Epidermal melanocyte (primary cell): ENCODE measurements at regions not wholly inside any gene's neighbourhood (a gene's known extent, or its start where the extent isn't known, plus 50 kb on each side); places are given as distances from the start of the nearest gene placed in this dataset.
"Not testable (repeated sequence)": the region's sequence is repeated elsewhere in the genome, so short reads cannot be mapped to it uniquely, and the experiment has no call there.

Experiments
- DNase-seq: peaks from one replicate; pipeline ENCODE4 v3.0.0; 2011; ENCODE audit warnings: low spot score; ENCODE audit not compliant: insufficient read length

DNA sequence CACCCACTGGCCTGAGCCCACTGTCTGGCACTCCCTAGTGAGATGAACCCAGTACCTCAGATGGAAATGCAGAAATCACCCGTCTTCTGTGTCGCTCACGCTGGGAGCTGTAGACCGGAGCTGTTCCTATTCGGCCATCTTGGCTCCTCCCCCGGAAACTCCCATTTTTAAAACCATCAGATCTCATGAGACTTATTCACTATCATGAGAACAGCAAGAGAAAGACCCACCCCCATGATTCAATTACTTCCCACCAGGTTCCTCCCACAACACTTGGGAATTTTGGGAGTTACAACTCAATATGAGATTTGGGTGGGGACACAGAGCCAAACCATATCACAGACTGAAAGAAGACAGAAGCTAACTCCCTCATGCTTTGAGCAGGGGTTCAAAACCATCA lies 134.5 kb downstream of the SLC39A8 start:
- not testable (repeated sequence) for DNase-seq

DNA sequence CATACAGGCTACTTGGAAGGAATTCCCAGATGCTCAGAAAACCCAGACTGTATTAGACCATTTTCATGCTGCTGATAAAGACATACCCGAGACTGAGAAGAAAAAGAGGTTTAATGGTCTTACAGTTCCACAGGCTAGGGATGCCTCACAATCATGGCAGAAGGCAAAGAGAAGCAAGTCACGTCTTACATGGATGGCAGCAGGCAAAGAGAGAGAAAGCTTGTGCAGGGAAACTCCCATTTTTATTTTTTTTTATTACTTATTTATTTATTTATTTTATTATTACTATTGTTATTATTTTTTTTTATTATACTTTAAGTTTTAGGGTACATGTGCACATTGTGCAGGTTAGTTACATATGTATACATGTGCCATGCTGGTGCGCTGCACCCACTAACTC lies 140.6 kb downstream of the SLC39A8 start:
- not testable (repeated sequence) for DNase-seq

DNA sequence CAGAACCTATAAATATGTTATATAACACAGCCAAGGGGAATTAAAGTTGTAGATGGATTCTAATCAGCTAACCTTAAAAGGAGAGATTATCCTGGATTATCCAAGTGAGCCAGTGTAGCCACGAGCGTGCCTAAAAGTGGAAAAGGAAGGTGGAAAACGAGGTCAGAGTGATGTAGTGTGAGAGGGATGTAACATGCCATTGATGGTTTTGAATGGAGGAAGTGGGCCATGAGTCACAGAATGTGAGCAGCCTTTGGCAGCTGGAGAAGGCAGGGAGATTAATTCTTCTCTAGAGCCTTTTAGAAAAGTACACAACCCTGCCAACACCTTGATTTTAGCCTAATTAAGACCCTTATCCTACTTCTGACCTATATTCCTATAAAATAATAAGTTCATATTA lies 149.1 kb downstream of the SLC39A8 start:
- DNase-seq = no peak

DNA sequence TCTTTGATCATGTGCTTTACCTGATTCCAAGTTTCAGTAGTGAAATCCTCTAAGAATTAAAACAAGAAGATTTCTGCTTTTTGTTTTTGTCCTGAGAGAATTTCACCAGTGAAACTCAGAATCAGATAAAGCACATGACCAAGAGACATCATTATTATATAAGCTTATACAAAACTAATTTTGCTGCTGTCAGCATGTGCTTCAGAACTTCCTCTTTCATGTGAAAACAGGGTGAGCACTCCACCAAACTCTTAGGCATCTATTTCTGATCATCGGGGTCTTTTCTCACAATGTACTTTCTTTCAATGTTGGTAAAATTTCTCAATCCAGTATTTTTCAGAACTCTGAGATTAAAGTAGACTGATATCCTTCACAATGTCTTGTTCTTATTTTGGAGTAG lies 152.1 kb downstream of the SLC39A8 start:
- no peak for DNase-seq

DNA sequence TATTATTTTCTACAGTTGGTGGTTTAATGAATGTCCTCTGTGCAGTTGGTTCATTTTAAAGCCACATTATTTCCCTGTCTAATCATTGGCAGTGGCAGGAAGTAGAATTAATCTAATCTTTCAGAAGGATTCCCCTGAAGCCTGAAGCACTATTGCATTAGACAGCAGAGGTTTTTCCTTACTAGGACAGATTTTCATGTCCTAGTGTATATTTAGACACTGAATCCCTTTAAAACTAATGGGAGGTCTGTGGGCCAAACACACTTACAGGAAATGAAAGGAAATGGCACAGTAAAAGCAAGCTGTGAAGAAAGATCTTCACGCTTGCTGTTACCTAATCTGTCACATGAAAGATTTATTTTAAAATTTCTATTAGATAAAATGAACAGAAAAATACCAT lies 165.2 kb downstream of the SLC39A8 start:
- no peak for DNase-seq

DNA sequence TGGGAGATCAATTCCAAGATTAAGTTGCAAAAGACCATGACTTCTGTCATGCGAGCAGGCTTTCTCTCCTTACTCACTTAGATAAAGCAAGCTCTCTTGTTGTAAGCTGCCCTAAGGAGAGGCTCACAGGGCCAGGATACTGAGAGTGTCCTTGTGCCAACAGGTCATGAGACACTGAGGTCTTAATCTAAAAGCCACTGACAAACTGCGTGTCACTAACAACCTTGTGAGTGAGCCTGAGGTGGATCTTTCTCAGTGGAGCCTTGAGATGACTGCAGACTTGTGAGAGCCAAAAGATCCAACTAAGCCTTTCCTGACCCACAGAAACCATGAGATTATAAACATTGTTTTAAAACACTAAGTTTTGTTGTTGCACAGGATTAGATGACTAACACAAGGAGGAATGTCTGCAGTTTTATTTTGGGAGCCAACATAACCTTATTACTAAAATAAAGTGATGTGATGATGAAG lies 170.5 kb downstream of the SLC39A8 start:
- DNase-seq = no peak

DNA sequence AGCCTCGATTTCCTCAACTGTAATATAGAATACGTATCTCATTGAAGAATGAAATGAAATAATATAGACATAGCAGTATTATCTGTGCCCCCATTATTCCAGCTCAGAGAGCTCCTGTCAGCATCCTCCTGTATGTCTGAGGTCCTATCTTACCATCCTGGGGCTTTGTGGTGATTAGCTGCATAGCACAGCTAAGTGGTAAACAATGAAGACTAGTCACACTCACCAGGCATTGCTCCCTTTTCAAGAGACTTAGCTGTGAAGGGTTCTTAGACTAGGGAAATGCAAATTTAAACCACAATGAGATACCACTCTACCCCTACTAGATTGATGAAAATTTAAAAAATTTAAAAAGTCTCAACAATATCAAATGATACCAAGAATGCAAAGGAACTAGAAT lies 172.9 kb downstream of the SLC39A8 start:
- DNase-seq = no peak

DNA sequence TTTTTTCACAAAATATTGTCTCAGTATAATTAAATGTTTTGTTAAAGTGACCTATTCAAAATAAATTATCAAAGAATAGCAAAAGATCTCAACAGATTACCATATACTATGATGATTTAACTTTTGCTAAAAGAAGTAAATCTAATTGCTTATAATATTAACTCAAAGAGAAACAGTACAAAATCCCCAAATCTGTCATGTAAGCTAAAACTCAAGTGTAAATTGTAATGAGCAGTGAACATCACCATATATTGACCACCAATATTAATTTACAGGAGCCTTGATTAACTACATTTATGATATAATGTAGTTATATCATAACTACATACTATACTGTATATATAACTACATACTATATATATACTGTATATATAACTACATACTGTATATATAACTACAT lies 174.4 kb downstream of the SLC39A8 start:
- no peak for DNase-seq

DNA sequence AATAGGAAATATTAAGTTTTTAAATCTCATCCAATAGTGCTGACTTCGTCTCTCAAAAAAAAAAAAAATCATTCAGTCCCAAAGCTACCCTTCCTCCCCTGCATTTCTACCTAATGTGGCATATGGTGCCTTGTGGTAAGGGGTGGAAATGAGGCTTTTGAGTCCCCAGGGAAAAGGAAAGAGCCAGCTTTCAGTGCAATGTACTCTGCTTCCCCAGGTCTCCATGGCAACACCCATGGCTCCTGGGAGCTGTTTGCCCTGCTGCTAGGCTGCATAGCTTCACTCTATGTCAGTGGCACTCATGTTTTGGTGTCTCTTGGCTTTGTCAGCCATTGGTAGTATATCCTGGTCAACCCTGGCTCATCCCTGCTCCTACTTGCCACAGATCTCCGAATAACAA lies 175.9 kb downstream of the SLC39A8 start:
- DNase-seq = no peak

DNA sequence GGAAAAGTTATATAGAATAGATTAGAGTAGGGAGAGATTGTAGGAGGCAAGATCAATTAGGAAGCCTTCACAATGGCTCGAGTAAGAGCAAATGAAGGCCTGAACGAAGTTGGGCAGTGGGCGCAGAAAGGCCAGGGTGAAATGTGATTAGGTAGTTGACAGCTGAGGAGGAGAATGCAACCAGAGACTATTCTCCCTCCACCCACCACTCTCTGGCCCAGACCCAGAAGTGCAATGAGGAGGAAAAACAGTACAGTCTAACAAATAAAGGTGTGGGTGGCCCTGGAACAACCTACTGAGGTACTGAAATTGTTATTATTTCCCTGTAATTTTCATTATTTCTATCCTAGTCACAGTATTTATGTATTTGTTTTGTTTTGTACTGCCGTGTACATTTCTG lies 176.7 kb downstream of the SLC39A8 start:
- no peak for DNase-seq

DNA sequence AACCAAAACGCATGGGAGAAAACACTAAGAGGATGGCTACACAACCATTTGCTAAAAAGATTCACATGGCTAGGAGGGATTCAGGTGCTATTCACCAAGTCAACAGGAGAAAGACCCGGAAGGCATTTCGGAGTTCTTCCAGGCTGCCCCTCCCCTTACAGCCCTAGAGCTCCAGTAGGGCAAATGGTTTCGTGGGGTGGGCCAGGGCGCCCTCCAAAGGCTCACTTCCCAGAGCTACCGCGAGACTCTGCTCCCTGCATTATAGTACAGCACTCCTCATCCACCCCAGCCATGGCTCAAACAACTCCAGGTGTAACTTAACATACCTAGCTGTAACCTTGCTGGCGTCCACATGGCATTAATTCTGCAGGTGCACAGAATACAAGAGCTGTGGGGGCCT lies 179.7 kb downstream of the SLC39A8 start:
- DNase-seq = no peak

DNA sequence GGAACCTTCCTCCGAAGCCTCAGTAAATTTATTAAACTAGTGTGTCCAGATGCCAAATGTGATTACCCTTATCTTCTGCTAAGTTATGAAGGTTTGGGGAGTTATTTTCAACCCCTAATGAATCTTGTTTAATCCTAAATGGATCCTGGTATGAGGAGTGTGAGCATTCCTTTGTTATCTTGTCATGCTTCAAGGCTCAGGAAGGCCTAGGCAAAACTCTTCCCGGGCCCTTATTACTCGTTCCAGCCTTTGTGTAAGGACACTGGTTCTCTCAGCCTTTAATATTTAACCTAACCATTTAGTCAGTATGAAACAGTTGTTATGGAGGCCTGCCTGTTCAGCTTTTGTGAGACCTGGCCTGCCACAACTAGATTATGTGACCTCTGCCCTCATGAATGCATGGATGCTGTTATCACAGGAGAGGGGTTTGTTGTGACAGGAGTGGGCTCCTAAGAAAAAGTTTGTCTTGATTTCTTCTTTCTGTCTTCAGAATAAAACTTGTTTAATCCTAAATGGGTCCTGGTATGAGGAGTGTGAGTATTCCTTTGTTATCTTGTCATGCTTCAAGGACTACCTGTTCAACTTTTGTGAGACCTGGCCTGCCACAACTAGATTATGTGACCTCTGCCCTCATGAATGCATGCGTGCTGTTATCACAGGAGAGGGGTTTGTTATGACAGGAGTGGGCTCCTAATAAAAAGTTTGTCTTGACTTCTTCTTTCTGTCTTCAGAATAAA lies 181.7 kb downstream of the SLC39A8 start:
- no peak for DNase-seq

DNA sequence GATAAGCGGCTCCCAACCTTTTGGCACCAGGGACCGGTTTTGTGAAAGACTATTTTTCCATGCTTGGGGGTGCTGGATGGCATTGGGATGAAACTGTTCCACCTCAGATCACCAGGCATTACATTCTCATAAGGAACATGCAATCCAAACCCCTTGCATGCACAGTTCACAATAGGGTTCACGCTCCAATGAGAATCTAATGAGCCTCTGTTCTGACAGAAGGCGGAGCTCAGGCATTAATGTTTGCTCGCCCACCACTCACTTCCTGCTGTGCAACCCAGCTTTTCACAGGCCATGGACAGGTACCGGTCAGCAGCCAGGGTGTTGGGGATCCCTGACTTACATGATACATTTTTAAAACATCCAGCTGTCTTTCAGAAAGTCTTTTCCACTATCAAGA lies 187.3 kb downstream of the SLC39A8 start:
- DNase-seq = no peak

DNA sequence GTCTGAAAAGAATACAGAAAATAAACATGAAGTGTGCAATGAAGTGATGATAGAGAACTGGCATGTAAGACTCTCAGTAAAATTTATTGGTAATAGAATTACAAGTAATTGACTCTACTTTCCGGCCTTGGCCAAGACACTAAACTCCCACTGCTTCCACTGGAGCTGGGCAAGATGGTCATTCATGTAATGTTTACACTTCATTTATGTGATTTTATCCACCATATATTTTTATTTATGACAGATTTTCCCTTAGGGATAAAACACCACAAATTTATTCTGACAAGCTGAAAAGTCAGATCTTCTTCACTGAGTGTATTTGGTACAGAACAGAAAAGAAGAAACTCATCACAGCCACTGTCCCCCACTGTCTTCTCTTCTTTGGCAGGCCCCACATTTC lies 191.9 kb downstream of the SLC39A8 start:
- no peak for DNase-seq

DNA sequence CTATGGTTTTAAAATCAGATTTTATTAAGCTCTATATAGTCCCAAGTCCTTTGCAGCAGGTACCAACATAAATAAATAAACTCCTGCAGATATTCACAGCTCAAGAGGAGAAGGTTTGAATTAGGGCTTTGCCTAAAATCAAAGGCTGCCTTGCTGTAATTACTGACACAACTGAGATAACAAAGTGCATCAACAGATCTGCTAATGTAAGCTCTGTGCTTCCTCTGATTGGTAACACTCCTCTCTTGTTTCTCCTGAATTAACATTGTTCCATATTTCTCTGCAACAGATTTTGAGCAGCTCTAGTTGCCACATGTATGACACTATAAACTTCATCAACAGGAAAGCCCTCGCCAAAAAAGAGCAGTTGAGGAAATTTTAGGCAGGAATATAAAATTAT lies 193.6 kb downstream of the SLC39A8 start:
- no peak for DNase-seq

DNA sequence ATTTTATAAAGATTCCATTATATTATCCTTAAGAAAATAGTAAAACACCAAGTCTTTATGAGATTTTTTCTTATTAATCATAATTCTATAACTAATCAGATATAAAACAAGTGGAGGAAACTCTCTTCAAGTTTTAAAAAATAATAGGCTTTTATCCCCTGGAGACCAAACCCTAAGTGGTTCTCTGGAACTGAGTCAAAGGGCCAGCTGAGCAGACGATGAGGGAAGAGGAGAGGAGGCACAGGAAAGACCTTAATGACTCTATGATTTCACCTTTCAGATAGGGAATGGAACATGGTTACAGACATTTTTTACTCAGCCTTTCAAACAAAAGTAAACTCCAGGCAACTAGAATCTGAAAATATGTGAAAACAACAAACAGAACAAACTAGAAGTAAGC lies 201.8 kb downstream of the SLC39A8 start:
- no peak for DNase-seq

DNA sequence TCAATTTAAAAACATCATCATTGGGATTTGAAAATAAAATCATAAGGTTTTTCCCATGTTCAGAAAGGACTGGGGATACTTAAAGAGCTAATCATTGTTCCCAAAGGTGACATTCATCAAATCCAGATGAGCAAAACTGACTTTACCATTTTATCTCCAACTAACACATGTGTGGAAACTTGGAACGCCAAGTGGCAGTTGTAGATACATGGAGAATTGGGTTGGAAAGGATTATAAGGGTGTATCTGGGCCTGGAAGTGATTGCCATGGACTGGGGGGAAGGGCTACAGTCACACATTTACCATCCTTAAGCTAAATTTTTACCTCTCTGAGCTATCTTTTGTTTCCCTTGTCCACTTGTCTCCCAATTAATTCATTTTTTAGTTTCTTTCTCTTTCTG lies 203.4 kb downstream of the SLC39A8 start:
- DNase-seq = no peak

DNA sequence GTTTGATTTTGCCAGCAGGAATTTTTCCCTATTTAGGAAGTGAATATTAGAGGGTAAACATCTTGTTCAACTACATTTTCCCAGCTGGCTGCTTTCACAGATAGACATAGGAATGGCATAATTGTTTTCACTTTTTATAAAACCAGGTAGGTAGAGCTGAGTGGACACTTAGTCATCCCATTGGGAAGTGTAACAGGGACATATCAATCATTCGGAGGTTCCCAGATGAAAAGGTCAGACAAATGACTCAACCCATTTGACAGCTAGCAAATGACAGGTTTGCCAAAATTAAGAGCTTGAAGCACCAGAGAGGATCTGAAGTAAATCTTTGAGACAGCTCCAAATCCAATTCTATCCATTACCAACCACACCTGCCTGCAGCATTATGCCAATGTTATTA lies 205.3 kb downstream of the SLC39A8 start:
- no peak for DNase-seq

DNA sequence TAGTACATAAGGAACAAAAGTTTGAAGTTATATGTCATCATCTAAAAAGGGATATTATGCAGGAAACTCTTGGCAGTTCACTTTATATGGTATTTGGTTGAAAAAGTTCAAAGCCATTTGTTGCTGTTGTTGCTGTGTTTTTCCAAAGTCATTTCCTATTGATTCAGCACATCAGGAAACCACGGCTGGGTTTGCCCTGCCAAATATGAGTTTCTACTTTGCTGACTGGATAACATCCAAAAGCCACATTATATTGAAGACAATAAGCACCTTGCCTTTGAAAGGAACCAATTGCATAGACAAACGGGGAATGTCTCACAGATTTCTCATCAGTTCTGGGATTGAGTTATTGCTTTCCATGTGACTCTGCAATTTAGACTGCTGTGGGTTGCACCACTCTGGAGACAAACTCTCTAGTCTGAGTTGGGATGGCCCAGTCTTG lies 206.1 kb downstream of the SLC39A8 start:
- peak; percentile 16 for DNase-seq

DNA sequence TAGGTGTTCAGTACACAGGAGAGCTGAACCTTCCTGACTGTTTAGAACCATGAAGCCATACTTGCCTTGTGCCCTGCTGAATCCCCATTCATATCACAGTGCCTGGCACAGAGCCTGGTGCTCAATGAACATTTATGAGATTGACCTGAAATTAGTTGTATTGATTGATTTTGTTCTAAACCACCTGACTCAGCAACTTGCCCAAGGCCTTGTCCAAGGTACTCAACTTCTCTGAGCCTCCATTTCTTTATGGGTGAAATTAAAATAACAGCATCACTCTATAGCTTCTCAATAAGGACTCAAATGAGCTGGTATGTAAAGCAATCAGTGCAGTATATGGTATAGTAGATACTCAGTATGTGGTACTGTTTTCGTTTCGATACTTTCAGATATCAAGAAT lies 208.1 kb downstream of the SLC39A8 start:
- no peak for DNase-seq

DNA sequence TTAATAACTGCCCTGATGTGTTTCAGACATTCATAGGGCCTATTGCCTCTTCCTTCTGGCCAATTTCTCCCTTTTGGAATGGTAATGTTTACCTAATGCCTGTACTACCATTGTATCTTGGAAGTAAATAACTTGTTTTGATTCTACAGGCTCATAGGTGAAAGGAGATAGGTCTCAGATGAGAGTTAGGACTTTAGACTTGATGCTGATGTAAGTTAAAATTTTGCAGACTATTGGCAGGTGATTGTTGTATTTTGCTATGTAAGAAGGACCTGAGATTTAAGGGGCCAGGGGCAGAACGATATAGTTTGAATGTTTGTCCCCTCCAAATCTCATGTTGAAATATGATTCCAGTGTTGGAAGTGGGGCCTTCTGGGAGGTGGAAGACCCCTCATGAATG lies 215.5 kb downstream of the SLC39A8 start:
- no peak for DNase-seq
